ENCODE measurements at regions not wholly inside any gene's neighbourhood (a gene's known extent, or its start where the extent isn't known, plus 50 kb on each side); places are given as distances from the start of the nearest gene placed in this dataset.
"Not testable (repeated sequence)": the region's sequence is repeated elsewhere in the genome, so short reads cannot be mapped to it uniquely, and the experiment has no call there.

DNA sequence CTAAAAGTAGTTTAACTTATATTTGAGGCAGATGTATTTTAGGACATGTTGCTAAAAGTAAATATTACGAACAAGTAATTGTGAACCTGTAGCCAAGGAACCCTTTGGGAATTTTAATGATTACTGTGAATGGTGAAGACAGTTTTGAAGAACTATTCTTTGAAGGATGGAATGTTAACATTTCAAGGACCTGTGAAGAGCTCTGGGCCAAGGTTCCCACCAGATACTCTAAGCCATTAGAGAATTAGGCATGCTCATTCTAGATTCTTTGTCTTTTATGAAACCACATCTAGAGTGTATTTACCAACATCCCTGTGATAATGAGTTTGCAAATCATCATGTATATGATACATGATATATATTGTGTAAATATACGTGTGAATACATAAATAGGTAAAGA, 99.8 kb downstream of the SEPTIN7 start:
- H3K9me3 Mint-ChIP-seq (ENCODE audit: low read depth), result no peaks in the 10 kb centered on the region
- TF ChIP-seq, protein P1, sequence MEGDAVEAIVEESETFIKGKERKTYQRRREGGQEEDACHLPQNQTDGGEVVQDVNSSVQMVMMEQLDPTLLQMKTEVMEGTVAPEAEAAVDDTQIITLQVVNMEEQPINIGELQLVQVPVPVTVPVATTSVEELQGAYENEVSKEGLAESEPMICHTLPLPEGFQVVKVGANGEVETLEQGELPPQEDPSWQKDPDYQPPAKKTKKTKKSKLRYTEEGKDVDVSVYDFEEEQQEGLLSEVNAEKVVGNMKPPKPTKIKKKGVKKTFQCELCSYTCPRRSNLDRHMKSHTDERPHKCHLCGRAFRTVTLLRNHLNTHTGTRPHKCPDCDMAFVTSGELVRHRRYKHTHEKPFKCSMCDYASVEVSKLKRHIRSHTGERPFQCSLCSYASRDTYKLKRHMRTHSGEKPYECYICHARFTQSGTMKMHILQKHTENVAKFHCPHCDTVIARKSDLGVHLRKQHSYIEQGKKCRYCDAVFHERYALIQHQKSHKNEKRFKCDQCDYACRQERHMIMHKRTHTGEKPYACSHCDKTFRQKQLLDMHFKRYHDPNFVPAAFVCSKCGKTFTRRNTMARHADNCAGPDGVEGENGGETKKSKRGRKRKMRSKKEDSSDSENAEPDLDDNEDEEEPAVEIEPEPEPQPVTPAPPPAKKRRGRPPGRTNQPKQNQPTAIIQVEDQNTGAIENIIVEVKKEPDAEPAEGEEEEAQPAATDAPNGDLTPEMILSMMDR (IDR thresholded peaks at IDR 0.05; ENCODE audit: unreplicated experiment), result no peak
- H3K4me3 Mint-ChIP-seq (ENCODE audit: low read depth), result no peak overlapping the region
- no peak overlapping the region for H3K27ac Mint-ChIP-seq
- no peaks in the 10 kb centered on the region for H3K4me1 Mint-ChIP-seq (ENCODE audit: low read depth)
- DNase-seq (ENCODE audit: low spot score, unreplicated experiment), result no peak
- no peaks in the 10 kb centered on the region for H3K27me3 Mint-ChIP-seq
- peaks cover 15% of the 10 kb centered on the region for H3K36me3 Mint-ChIP-seq (ENCODE audit: insufficient read depth)

DNA sequence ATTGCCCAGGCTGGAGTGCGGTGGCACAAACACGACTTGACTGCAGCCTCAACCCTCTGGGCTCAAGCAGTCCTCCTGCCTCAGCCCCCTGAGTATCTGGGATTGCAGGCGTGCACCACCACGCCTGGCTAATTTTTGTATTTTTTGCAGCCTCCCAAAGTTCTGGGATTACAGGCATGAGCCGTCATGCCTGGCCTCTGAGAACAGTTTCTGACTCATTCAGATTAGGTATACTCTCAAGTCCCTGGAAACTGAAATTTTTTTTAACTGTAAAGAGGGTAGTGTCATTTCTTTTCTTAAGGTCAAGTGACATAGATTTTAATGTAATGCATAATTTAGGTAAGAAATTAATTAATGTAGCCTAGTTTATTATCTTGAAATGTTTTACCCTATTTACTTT, 104.7 kb downstream of the SEPTIN7 start:
- Mint-ChIP-seq H3K9me3 (ENCODE audit: low read depth) (no peaks in the 10 kb centered on the region), H3K4me3 (ENCODE audit: low read depth) (no peak overlapping the region), H3K27me3 (no peaks in the 10 kb centered on the region), H3K4me1 (ENCODE audit: low read depth) (no peaks in the 10 kb centered on the region), H3K36me3 (ENCODE audit: insufficient read depth) (peaks cover 6% of the 10 kb centered on the region), H3K27ac (no peak overlapping the region)
- TF ChIP-seq, protein P1 (IDR thresholded peaks at IDR 0.05; ENCODE audit: unreplicated experiment), result no peak
- no peak for DNase-seq (ENCODE audit: low spot score, unreplicated experiment)

- Mint-ChIP-seq H3K36me3 (ENCODE audit: insufficient read depth) (peaks cover 8% of the 10 kb centered on the region), H3K27me3 (no peaks in the 10 kb centered on the region), H3K9me3 (ENCODE audit: low read depth) (no peaks in the 10 kb centered on the region), H3K4me3 (ENCODE audit: low read depth) (no peak overlapping the region), H3K4me1 (ENCODE audit: low read depth) (no peaks in the 10 kb centered on the region), H3K27ac (no peak overlapping the region)
- DNase-seq (ENCODE audit: low spot score, unreplicated experiment), result peak; percentile 44
- TF ChIP-seq, protein P1 (IDR thresholded peaks at IDR 0.05; ENCODE audit: unreplicated experiment), result peak; percentile 87
Observed at GRCh38 chr7:35906191-35906908, 105.5 kb downstream of the SEPTIN7 start.

DNA sequence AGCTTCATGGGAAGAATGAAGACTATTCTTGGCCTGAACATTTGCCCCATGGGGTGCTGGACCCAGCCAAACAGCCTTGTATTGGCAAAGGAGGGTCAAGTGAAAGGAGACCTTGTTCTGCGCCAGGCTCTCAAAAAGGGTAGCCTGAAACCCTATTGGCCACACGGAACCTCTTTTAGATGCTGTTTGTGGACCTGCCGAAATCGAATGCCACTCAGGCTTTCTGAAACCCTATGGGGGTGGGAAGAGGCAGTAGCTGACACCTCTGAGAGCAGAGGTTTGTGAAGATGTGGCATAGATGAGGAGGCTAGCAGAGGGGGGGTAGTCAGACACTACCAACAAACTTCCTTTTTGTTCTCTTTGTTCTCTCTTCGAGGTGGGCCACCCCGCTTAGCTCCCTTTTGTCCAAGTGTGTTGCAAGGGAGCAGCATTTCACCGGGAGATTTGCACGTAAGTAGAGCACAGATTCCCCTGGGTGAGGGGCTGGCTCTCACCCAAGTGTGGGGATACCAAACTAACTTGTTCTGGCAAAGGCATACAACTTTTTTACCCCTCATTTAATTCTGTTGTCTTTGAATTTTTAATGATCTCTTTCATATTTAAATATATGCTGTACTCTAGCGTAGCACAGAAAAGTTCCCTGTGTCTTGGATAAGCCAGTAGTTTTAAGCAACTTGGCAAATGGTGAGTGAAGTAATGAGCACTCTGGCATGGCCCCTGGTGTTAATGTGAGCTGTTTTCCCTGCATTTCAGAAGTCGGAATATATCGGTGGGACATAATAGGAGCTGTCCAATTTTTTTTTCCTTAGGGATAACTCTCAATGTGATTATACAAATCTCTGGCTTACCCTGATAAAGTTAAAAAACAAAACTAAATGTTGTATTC, 107.7 kb downstream of the SEPTIN7 start:
- no peaks in the 10 kb centered on the region for H3K4me1 Mint-ChIP-seq (ENCODE audit: low read depth)
- H3K36me3 Mint-ChIP-seq (ENCODE audit: insufficient read depth), result peaks cover 14% of the 10 kb centered on the region
- DNase-seq (ENCODE audit: low spot score, unreplicated experiment), result no peak
- TF ChIP-seq, protein P1 (IDR thresholded peaks at IDR 0.05; ENCODE audit: unreplicated experiment), result no peak
- no peaks in the 10 kb centered on the region for H3K27me3 Mint-ChIP-seq
- H3K4me3 Mint-ChIP-seq (ENCODE audit: low read depth), result no peak overlapping the region
- peak overlapping the region; percentile 67 for H3K27ac Mint-ChIP-seq
- H3K9me3 Mint-ChIP-seq (ENCODE audit: low read depth), result peaks cover 3% of the 10 kb centered on the region

DNA sequence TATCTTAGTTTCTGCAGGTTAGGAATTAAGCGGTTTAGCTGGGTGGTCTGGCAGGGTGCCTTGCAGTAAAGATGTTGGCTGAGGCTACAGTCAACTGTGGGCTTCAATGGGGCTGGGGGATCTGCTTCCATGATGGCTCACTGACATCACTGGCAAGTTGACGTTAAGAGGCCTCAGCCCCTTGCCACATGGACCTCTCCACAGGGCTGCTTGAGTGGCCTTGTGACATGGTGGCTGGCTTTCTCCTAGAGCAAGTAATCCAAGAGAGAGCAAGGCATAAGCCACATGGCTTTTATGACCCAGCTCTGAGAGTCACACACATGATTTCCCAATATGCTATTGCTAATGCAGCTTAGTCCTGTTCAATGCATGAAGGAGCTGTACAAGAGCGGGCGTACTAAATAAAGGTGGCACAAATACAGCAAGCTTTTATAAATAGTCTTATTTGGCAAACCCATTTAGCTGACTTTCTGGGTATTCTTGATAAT, 109.1 kb downstream of the SEPTIN7 start:
- no peak overlapping the region for H3K4me3 Mint-ChIP-seq (ENCODE audit: low read depth)
- H3K9me3 Mint-ChIP-seq (ENCODE audit: low read depth), result peaks cover 3% of the 10 kb centered on the region
- no peak for DNase-seq (ENCODE audit: low spot score, unreplicated experiment)
- H3K27ac Mint-ChIP-seq, result no peak overlapping the region
- TF ChIP-seq, protein P1 (IDR thresholded peaks at IDR 0.05; ENCODE audit: unreplicated experiment), result no peak
- H3K36me3 Mint-ChIP-seq (ENCODE audit: insufficient read depth), result peaks cover 14% of the 10 kb centered on the region
- H3K4me1 Mint-ChIP-seq (ENCODE audit: low read depth), result no peaks in the 10 kb centered on the region
- no peaks in the 10 kb centered on the region for H3K27me3 Mint-ChIP-seq

- H3K27ac Mint-ChIP-seq; H3K27me3 Mint-ChIP-seq; H3K9me3 Mint-ChIP-seq (ENCODE audit: low read depth); H3K4me3 Mint-ChIP-seq (ENCODE audit: low read depth); DNase-seq (ENCODE audit: low spot score, unreplicated experiment); H3K4me1 Mint-ChIP-seq (ENCODE audit: low read depth): not testable (repeated sequence)
- H3K36me3 Mint-ChIP-seq (ENCODE audit: insufficient read depth), result peaks cover 14% of the 10 kb centered on the region
Observed at GRCh38 chr7:35910621-35911020, 109.8 kb downstream of the SEPTIN7 start.

DNA sequence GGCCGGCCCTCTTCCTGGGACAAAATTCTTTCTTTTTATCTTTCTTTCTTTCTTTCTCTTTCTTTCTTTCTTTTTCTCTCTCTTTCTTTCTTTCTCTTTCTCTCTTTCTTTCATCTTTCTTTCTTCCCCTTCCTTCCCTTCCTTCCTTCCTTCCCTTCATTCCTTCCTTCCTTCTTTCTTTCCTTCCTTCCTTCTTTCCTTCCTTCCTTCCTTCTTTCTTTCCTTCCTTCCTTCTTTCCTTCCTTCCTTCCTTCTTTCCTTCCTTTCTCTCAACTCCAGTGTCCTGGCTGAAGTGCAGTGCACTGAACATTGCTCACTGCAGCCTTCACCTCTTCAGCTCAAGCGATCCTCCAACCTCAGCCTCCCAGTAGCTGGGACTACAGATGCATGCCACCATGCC, 112.5 kb downstream of the SEPTIN7 start:
- H3K9me3 Mint-ChIP-seq (ENCODE audit: low read depth); DNase-seq (ENCODE audit: low spot score, unreplicated experiment); H3K27me3 Mint-ChIP-seq: not testable (repeated sequence)

GRCh38 chr7:35914214-35914613, 113.4 kb downstream of the SEPTIN7 start:
- H3K4me3 Mint-ChIP-seq (ENCODE audit: low read depth); H3K9me3 Mint-ChIP-seq (ENCODE audit: low read depth); H3K27me3 Mint-ChIP-seq; H3K27ac Mint-ChIP-seq; H3K4me1 Mint-ChIP-seq (ENCODE audit: low read depth); DNase-seq (ENCODE audit: low spot score, unreplicated experiment): not testable (repeated sequence)
- peaks cover 14% of the 10 kb centered on the region for H3K36me3 Mint-ChIP-seq (ENCODE audit: insufficient read depth)

More for the DNA sequence above, 112.5 kb downstream of the SEPTIN7 start:
- H3K36me3 Mint-ChIP-seq (ENCODE audit: insufficient read depth), result peaks cover 14% of the 10 kb centered on the region
- H3K4me1 Mint-ChIP-seq (ENCODE audit: low read depth); H3K4me3 Mint-ChIP-seq (ENCODE audit: low read depth); H3K27ac Mint-ChIP-seq: not testable (repeated sequence)

All from progenitor cell of endocrine pancreas (in vitro differentiated cells).